Transverse colon (tissue), 3 donors: ENCODE measurements at regions not wholly inside any gene's neighbourhood (a gene's known extent, or its start where the extent isn't known, plus 50 kb on each side); places are given as distances from the start of the nearest gene placed in this dataset.

Source experiments
- POLR2A ChIP-seq: fragments of 450-650 bp; IDR thresholded peaks from one replicate; pipeline ENCODE4 v1.6.1; 2016; ENCODE audit warnings: antibody characterized with exemption, mild to moderate bottlenecking, moderate library complexity
- TF ChIP-seq, protein P1 (sequence below), 5 experiments: fragments of 200-600 bp in 3 of 5; fragments of 450-650 bp in 2 of 5; sonication (generic) in 3 of 5; IDR thresholded peaks; 1 replicate in 2 of 5; 2 replicates in 3 of 5; pipeline ENCODE4 v1.5.1; 2016 to 2017; ENCODE audit warnings: antibody characterized with exemption in 5 of 5, inconsistent platforms in 3 of 5, mild to moderate bottlenecking in 2 of 5, moderate library complexity in 1 of 5

GRCh38 chr17:17420082-17420481, 56.7 kb upstream of the MED9 start:
- TF ChIP-seq, protein P1, sequence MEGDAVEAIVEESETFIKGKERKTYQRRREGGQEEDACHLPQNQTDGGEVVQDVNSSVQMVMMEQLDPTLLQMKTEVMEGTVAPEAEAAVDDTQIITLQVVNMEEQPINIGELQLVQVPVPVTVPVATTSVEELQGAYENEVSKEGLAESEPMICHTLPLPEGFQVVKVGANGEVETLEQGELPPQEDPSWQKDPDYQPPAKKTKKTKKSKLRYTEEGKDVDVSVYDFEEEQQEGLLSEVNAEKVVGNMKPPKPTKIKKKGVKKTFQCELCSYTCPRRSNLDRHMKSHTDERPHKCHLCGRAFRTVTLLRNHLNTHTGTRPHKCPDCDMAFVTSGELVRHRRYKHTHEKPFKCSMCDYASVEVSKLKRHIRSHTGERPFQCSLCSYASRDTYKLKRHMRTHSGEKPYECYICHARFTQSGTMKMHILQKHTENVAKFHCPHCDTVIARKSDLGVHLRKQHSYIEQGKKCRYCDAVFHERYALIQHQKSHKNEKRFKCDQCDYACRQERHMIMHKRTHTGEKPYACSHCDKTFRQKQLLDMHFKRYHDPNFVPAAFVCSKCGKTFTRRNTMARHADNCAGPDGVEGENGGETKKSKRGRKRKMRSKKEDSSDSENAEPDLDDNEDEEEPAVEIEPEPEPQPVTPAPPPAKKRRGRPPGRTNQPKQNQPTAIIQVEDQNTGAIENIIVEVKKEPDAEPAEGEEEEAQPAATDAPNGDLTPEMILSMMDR (IDR thresholded peaks at IDR 0.05) = no peak
- no peak for TF ChIP-seq POLR2A
